Stomach (tissue), 4 donors: ENCODE measurements at regions not wholly inside any gene's neighbourhood (a gene's known extent, or its start where the extent isn't known, plus 50 kb on each side); places are given as distances from the start of the nearest gene placed in this dataset.

Experiments used
- CTCF ChIP-seq, 7 experiments: fragments of 450-650 bp in 4 of 7; fragments of 200-600 bp in 3 of 7; sonication (generic) in 3 of 7; IDR thresholded peaks; one replicate each; pipeline ENCODE4 v1.5.1; 2016 to 2019; ENCODE audit warnings: antibody characterized with exemption in 7 of 7, control low read depth in 2 of 7, mild to moderate bottlenecking in 1 of 7
- POLR2A ChIP-seq, 4 donors: fragments of 450-650 bp; IDR thresholded peaks; one replicate each; pipeline ENCODE4 v1.6.1; 2016; ENCODE audit warnings: antibody characterized with exemption in 4 of 4, control low read depth in 2 of 4, mild to moderate bottlenecking in 1 of 4, moderate library complexity in 1 of 4
- POLR2AphosphoS5 ChIP-seq, 3 donors: sonication (generic); formaldehyde crosslinking; IDR thresholded peaks; one replicate each; pipeline ENCODE4 v1.6.1; 2016; ENCODE audit warnings: antibody characterized with exemption in 3 of 3

GRCh38 chr5:62689599-62690368, 111.2 kb downstream of the LRRC70 start:
- TF ChIP-seq CTCF (IDR thresholded peaks at IDR 0.05) = no peak
- no peak for TF ChIP-seq POLR2AphosphoS5 (IDR thresholded peaks at IDR 0.05)
- no peak for TF ChIP-seq POLR2A (IDR thresholded peaks at IDR 0.05)
